NCI-H128 (cell line): ENCODE measurements at regions not wholly inside any gene's neighbourhood (a gene's known extent, or its start where the extent isn't known, plus 50 kb on each side); places are given as distances from the start of the nearest gene placed in this dataset.

Source experiments
- DNase-seq: peaks from one replicate; lab custom pipeline; 2025; ENCODE audit not compliant: unreplicated experiment; lab: John Stamatoyannopoulos, UW

DNA sequence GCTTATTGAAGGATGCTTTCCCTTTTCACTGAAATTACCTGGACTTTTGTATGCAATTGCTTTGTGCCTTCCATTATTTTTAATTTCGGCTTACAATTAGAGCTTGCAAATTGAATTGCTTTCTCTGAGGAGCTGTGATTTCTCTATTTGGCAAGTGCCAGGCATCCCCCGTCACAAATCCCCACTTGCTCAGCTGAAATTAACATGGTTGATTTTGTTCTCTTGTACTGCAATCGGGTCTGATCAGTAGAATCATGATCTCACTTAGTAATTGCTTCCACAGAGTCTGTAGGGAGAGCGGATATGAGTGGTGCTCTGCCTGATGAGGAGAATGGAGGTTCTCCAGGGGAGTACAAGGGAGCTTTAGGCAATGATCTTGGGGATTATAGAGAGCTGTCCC, 495.5 kb upstream of the SGCD start:
- DNase-seq: no peak

- DNase-seq: no peak
These were observed 493.7 kb upstream of the SGCD start for GRCh38 chr5:155833287-155833686.

- DNase-seq: no peak
These were observed 492.5 kb upstream of the SGCD start for GRCh38 chr5:155834271-155834975.

DNA sequence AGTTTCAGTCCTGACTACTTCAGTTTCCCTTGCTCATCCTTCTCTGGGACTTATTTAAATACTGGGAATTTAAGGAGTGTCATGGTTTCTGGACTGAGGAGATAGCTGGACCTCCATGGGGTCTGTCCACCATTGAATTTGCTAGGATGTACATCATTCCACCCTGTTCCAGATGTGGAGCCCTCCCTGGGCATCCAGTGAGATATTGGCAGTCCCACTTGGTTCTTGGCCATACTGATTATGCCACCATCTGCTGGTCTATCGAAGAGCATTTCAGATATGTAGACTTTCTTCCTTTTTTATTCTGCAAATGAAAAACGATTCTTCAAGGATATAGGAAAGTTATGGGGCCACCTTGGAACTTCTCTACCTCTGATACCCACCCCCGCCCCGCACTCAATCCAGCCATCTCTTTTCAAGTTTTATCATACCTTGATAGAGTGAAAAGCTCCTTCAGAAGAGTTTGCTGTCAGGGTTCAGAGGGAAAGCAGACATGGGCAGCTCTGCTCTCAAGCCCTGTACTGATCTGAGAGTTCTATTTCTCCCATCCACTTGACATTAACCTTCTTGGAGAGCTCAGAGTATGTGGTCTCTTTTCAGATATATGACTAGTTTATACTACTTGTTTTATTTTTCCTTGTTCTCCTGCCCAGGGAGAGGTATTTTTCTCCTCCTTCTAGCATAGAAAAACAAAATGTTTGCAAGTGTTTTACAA, 490.7 kb upstream of the SGCD start:
- DNase-seq: no peak

GRCh38 chr5:155838394-155838793, 488.6 kb upstream of the SGCD start:
- DNase-seq: no peak

GRCh38 chr5:155839251-155840037, 487.5 kb upstream of the SGCD start:
- DNase-seq: no peak

DNA sequence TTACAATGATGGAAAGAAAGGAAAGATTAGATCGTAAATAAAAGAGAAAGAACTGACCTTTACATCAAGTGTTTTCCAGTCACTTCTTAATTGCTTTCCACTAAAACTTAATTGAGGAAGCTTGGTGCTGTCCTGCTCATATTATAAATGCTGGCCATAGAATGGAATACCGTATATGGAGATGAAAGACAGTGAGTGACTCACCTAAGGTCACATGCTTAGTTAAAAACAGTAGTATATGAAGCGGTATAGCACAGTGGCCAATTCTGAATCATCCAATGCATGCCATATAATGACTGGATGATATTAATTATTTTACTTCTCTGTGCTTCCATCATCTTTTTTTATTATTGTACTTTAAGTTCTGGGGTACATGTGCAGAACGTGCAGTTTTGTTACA, 482.4 kb upstream of the SGCD start:
- no peak for DNase-seq

DNA sequence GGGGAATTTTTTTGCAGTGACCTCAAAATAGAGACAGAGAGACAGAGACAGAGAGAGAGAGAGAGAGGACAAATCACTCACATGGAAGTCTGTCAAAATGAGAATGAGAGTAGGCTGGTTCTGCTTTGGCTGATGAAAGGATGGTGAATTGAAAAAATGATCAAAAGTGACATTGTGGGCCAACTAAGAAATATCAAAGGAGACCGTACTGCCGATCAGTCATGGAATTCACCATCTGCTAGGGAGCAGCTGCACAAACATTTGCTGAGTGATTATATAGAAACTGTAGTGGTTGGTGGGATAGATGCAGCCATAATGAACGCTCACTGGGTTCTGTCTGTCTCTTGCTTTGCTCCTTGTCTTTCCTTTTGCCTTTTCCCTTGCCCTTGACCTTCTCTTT, 476.6 kb upstream of the SGCD start:
- DNase-seq: no peak

GRCh38 chr5:155866971-155867370, 460.0 kb upstream of the SGCD start:
- DNase-seq: no peak

DNA sequence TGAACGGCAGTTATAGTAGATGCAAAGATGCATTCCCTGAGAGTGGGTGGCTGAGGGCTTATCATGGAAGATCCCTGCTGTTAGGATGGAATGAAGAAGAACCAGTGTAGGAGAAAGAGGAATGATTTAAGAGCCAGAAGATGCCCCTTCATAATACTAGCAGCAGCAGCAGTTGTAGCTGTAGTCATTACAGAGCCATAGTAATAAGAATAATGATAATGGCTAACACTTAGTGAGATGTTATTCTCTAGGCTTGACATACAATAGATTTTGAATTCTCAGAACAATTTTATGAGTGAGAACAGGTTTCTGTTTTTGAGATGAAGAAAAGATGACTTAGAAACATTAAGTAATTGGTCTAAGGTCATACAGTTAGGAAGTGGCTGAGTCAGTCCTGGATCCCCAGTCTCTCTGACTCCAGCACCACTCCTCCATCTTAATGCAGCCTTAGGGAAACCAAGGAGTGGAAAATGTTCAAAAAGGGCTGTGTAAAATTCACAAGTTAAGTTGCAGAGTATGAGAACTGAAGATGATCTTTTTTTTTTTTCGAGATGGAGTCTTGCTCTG, 459.4 kb upstream of the SGCD start:
- DNase-seq: no peak

DNA sequence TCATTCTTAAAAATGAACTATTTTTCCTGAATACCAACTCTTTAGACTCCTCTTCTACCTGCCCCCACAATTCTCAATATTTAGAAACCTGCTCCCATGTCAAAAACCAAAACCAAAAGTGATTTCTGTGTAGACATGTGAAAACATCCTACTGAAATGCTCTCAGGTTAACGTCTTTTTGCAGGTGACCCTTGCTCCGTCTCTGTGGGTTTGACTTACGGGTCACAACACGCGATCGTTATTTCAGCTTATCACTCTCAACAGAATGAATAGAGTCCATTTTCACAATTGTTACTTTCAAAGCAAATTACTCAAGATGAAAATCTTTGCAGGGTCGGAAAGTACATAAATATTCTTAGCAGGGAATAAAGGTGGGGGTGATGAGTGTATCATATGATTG, 456.3 kb upstream of the SGCD start:
- no peak for DNase-seq

GRCh38 chr5:155871623-155872022, 455.3 kb upstream of the SGCD start:
- no peak for DNase-seq

- DNase-seq: no peak
These were observed 454.2 kb upstream of the SGCD start for GRCh38 chr5:155872629-155873220.

DNA sequence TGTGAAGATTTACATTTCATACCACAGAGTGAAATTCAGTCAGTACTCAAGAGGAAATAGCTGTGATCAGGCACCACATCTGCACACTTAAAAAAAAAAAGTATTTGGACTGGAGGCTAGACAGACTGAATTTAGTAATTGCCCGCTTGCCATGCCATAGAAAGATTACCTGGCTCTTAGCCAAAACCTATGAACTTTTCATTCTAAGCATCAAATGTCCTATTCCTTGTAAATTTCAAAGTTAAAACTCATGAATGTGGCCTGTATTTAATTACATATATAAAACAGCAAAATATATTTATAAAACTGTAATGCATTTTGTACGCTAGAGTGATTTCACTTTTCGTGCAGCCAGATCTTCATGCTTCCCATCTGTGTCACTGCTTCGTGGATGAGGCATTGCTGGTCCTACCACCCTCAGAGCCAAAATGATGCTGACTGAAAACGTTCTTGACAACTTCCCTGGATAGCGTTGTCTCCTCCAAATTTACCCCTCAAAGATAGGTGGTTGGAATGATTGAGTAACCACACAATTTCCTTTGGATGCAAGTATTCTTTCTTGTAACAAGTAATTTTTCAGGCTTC, 447.9 kb upstream of the SGCD start:
- no peak for DNase-seq

- no peak for DNase-seq
These were observed 442.9 kb upstream of the SGCD start for GRCh38 chr5:155884041-155884440.

GRCh38 chr5:155885199-155885598, 441.8 kb upstream of the SGCD start:
- no peak for DNase-seq

- no peak for DNase-seq
These were observed 440.5 kb upstream of the SGCD start for GRCh38 chr5:155886311-155887031.

DNA sequence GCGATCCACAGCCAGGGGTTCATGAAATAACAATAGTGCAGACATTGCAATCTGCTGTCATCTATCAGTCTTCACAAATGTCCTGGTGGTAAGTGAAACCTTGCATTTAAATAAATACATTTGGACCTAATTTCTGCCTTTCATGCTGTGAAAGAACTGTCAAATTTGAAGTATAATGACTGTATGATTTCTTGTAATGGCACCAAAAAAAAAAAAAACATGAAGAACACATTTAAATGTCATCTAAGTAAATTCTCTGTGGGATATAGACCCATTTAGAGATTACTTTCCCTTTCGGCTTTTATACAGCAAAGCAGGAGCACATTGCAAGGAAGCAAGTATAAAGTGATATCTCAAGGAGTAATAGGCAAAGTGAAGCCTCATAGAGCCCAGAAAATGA, 431.5 kb upstream of the SGCD start:
- no peak for DNase-seq

GRCh38 chr5:155897761-155898160, 429.2 kb upstream of the SGCD start:
- DNase-seq: no peak

DNA sequence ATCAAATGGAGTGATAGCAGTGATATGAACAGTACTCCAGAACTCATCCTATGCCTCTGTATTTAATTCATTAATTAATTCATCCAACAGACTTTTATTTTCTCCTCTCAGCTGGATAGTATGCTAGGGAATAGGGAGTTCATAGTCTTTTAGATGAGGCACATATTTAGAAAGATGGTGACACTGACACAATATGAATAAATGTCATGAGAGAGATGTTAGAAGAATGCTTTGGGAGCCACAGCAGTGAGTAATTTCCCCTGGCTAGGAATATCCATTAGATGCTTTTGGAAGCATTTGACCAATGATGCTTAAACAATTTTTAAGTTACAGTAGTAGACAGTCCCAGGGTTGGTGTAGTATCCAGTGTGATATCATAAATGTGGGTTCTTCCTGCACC, 428.7 kb upstream of the SGCD start:
- no peak for DNase-seq
